Adrenal gland (tissue), 5 donors: ENCODE measurements at regions not wholly inside any gene's neighbourhood (a gene's known extent, or its start where the extent isn't known, plus 50 kb on each side); places are given as distances from the start of the nearest gene placed in this dataset.

Experiments
- POLR2A ChIP-seq, 2 donors: fragments of 450-650 bp; IDR thresholded peaks; one replicate each; pipeline ENCODE4 v1.6.1; 2017; ENCODE audit warnings: antibody characterized with exemption in 2 of 2, mild to moderate bottlenecking in 2 of 2, moderate library complexity in 1 of 2
- TF ChIP-seq, protein P1 (sequence below), 6 experiments: fragments of 450-650 bp in 4 of 6; fragments of 200-600 bp in 2 of 6; sonication (generic) in 1 of 6; IDR thresholded peaks; 1 replicate in 5 of 6; 2 replicates in 1 of 6; pipeline versions ENCODE4 v1.5.1 to v1.8.0; 2016 to 2021; ENCODE audit warnings: antibody characterized with exemption in 6 of 6, mild to moderate bottlenecking in 2 of 6, moderate library complexity in 1 of 6
- donor health status: DM: no; HTN: no; CAD: no.

DNA sequence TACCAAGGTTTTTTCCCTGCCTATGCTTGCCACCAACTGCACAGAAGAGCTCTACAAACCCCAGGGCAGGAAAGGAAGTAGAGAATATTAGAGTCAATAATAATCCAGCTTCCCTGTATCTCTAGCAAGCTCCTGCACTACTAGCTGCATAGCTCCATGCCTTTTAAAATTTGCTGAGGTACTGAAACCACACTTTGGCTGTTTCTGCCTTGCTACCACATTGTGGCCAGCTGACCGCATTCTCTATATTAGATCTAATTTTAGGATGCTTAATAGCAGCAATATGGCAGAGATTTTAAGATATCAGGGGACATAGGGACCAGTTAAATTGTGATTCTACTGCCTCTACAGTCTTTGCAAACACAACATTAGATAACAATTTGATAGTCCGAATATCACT lies 534.6 kb downstream of the MBD2 start:
- no peak for TF ChIP-seq POLR2A (IDR thresholded peaks at IDR 0.05)
- TF ChIP-seq, protein P1, sequence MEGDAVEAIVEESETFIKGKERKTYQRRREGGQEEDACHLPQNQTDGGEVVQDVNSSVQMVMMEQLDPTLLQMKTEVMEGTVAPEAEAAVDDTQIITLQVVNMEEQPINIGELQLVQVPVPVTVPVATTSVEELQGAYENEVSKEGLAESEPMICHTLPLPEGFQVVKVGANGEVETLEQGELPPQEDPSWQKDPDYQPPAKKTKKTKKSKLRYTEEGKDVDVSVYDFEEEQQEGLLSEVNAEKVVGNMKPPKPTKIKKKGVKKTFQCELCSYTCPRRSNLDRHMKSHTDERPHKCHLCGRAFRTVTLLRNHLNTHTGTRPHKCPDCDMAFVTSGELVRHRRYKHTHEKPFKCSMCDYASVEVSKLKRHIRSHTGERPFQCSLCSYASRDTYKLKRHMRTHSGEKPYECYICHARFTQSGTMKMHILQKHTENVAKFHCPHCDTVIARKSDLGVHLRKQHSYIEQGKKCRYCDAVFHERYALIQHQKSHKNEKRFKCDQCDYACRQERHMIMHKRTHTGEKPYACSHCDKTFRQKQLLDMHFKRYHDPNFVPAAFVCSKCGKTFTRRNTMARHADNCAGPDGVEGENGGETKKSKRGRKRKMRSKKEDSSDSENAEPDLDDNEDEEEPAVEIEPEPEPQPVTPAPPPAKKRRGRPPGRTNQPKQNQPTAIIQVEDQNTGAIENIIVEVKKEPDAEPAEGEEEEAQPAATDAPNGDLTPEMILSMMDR (IDR thresholded peaks at IDR 0.05), result no peak
